Vagina (tissue), 2 donors: ENCODE measurements at regions not wholly inside any gene's neighbourhood (a gene's known extent, or its start where the extent isn't known, plus 50 kb on each side); places are given as distances from the start of the nearest gene placed in this dataset.
"Not testable (repeated sequence)": the region's sequence is repeated elsewhere in the genome, so short reads cannot be mapped to it uniquely, and the experiment has no call there.

Source experiments
- POLR2A ChIP-seq, 2 donors: fragments of 450-650 bp; IDR thresholded peaks; one replicate each; pipeline ENCODE4 v1.6.1; 2017; ENCODE audit warnings: antibody characterized with exemption in 2 of 2, mild to moderate bottlenecking in 2 of 2, moderate library complexity in 2 of 2
- POLR2AphosphoS5 ChIP-seq, 2 donors: sonication (generic); formaldehyde crosslinking; IDR thresholded peaks; one replicate each; pipeline ENCODE4 v1.9.0; 2017; ENCODE audit warnings: antibody characterized with exemption in 2 of 2, mild to moderate bottlenecking in 2 of 2, low read depth in 1 of 2; ENCODE audit not compliant: insufficient read depth in 1 of 2
- TF ChIP-seq, protein P1 (sequence below), 3 experiments: fragments of 450-650 bp in 2 of 3; fragments of 200-600 bp in 1 of 3; sonication (generic) in 1 of 3; IDR thresholded peaks; one replicate each; pipeline ENCODE4 v1.5.1; 2017 to 2019; ENCODE audit warnings: antibody characterized with exemption in 3 of 3, mild to moderate bottlenecking in 2 of 3, moderate library complexity in 2 of 3

DNA sequence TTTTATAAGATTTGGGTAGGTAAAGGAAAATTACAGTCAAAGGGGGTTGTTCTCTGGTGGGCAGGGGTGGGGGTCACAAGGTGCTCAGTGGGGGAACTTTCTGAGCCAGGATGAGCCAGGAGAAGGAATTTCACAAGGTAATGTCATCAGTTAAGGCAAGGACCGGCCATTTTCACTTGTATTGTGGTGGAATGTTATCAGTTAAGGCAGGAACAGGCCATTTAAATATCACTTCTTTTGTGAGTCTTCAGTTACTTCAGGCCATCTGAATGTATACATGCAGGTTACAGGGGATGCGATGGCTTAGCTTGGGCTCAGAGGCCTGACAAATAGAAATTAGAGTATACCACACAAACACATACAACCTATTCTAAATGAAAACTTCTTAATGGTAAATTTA, 434.9 kb upstream of the NDST3 start:
- TF ChIP-seq POLR2A (IDR thresholded peaks at IDR 0.05); POLR2AphosphoS5 (IDR thresholded peaks at IDR 0.05; ENCODE audit: insufficient read depth in 1 of 2, low read depth in 1 of 2): not testable (repeated sequence)
- TF ChIP-seq, protein P1, sequence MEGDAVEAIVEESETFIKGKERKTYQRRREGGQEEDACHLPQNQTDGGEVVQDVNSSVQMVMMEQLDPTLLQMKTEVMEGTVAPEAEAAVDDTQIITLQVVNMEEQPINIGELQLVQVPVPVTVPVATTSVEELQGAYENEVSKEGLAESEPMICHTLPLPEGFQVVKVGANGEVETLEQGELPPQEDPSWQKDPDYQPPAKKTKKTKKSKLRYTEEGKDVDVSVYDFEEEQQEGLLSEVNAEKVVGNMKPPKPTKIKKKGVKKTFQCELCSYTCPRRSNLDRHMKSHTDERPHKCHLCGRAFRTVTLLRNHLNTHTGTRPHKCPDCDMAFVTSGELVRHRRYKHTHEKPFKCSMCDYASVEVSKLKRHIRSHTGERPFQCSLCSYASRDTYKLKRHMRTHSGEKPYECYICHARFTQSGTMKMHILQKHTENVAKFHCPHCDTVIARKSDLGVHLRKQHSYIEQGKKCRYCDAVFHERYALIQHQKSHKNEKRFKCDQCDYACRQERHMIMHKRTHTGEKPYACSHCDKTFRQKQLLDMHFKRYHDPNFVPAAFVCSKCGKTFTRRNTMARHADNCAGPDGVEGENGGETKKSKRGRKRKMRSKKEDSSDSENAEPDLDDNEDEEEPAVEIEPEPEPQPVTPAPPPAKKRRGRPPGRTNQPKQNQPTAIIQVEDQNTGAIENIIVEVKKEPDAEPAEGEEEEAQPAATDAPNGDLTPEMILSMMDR (IDR thresholded peaks at IDR 0.05): not testable (repeated sequence)
